ENCODE measurements at regions not wholly inside any gene's neighbourhood (a gene's known extent, or its start where the extent isn't known, plus 50 kb on each side); places are given as distances from the start of the nearest gene placed in this dataset.

DNA sequence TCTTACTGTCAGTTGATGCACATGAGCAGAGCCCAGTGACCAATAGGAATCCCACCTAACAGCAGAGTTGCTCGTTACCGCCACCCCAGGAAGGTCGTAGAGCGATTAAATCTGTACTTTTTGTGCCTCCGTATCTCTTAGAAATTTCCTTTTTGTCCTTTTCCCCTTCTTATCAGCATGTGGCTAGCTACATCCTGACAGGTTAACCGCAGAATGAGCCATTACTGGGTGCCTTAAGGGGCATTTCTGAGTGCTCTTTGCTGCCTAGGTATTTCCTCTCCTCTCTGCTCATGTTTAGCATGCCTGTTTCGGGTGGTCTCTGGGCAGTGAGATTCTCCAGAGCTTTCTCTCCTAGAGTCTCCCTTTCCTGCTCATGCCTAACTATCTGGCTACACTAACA, 530.5 kb downstream of the FAM133A start:
- TF ChIP-seq ZFX (IDR thresholded peaks at IDR 0.05), result no peak
- TF ChIP-seq, protein P1, sequence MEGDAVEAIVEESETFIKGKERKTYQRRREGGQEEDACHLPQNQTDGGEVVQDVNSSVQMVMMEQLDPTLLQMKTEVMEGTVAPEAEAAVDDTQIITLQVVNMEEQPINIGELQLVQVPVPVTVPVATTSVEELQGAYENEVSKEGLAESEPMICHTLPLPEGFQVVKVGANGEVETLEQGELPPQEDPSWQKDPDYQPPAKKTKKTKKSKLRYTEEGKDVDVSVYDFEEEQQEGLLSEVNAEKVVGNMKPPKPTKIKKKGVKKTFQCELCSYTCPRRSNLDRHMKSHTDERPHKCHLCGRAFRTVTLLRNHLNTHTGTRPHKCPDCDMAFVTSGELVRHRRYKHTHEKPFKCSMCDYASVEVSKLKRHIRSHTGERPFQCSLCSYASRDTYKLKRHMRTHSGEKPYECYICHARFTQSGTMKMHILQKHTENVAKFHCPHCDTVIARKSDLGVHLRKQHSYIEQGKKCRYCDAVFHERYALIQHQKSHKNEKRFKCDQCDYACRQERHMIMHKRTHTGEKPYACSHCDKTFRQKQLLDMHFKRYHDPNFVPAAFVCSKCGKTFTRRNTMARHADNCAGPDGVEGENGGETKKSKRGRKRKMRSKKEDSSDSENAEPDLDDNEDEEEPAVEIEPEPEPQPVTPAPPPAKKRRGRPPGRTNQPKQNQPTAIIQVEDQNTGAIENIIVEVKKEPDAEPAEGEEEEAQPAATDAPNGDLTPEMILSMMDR (conservative IDR thresholded peaks at IDR 0.05), result no peak
- no peak overlapping the region for H3K27ac ChIP-seq

DNA sequence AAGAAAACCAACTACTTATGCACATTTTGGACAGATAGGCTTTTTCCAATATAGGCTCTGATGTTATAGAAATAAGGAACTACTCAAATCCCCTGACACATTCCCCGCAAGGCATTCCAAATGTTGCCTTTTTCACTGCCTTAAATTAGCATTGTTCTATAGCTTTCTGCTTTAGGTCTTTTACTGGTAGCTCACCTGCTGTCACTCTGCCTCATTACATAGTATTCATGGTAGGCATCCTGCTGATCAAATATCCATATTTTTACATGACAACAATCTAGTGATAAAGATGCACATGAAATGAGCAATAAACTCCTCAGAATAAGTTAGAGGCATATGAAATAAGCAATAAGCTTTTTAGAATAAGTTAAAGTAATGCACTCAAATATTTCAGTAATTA, 542.7 kb downstream of the FAM133A start:
- no peak for TF ChIP-seq ZFX (IDR thresholded peaks at IDR 0.05)
- TF ChIP-seq, protein P1 (conservative IDR thresholded peaks at IDR 0.05), result no peak
- H3K27ac ChIP-seq, result no peak overlapping the region

DNA sequence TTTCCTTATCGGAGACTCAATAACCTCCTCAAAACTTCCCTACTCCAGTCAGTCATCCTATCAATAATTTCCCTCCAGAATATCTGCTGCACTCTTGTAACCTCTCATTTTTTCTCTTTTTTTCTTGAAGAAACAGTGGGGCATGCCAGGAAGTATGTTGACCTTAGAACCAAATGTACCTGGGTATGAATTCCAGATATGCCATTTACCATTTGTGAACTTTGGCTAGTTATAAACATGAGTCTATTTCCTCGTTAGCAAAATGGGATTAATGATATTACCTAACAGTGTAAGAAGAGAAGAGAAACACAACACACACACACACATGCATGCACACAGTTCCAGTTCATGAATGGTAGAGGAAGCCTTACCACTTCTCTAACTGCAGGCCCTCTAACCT, 578.2 kb downstream of the FAM133A start:
- H3K27ac ChIP-seq, result no peak overlapping the region
- TF ChIP-seq, protein P1 (conservative IDR thresholded peaks at IDR 0.05), result no peak
- no peak for TF ChIP-seq ZFX (IDR thresholded peaks at IDR 0.05)

DNA sequence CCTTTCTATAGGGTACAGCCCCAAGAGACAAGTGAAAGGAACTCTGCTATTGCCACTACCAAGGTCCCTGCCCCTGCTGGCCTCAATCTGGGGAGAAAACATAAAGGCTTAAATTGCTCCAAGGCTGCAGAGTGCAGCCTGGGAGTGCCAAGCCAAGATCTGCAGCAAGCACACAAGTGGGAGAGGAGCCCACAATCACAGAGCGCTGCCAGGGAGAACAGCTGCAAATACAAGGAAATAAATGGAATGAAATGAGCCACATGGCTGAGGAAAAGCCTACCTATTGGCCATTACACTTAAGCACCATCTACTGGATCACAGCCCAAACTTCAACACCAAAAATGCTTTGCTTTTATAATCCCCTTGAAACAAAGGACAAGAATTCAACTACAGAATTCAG, 582.4 kb downstream of the FAM133A start:
- TF ChIP-seq, protein P1 (conservative IDR thresholded peaks at IDR 0.05), result no peak
- no peak overlapping the region for H3K27ac ChIP-seq

DNA sequence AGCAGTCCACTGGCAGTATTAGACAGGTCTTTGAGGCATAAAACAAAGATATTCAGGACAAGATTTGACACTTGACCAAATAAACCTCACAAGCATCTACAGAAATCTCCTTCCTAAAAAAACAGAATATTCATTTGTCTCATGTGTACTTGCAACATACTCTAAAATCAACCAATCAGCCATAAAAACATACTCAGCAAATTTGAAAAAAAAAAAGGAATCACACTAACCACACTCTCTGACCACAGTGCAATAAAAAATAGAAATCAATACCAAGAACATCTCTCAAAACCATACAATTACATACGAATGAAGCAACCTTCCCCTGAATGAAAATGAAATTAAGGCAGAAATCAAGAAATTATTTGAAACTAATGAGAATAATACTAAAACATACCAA, 591.3 kb downstream of the FAM133A start:
- no peak overlapping the region for H3K27ac ChIP-seq
- TF ChIP-seq, protein P1 (conservative IDR thresholded peaks at IDR 0.05), result no peak
- TF ChIP-seq ZFX (IDR thresholded peaks at IDR 0.05), result no peak

DNA sequence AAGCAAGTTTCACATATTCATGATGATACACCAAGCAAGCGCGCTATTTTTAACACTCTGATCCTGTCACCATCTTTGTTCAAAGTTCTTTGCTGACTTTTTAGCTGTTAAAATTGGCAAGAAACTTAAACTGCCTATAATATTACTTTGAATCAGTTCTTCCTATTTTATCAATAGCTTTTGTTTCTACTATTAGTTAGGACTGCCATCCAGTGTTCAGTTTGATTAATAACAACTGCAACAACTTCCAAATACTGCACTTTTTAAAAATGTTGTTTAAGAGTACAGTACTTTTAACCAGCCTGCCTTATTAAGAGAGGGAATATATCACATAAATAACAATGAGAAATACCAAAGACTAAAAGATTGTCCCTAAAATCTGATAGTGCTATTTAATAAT, 614.3 kb downstream of the FAM133A start:
- TF ChIP-seq, protein P1 (conservative IDR thresholded peaks at IDR 0.05), result peak; percentile 55
- TF ChIP-seq ZFX (IDR thresholded peaks at IDR 0.05), result no peak
- H3K27ac ChIP-seq, result no peak overlapping the region

DNA sequence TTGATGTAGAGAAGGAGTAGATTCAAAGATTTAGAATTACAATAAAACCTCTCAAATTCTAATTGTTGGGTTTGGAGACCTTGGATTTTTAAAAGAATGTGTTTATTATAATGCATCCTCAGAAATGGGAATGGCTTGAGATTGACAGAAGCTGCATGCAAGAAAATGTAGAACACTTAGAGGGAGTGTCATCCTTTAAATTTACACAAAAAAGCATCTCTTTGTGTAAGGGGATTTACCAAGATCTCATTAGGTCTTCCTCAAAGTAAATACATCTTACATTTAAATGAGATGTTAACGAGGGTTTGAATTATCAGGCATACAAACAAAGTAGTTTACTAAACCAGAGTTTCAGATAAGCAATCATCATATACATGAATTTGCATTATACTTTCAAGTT, 615.0 kb downstream of the FAM133A start:
- no peak overlapping the region for H3K27ac ChIP-seq
- no peak for TF ChIP-seq ZFX (IDR thresholded peaks at IDR 0.05)
- TF ChIP-seq, protein P1 (conservative IDR thresholded peaks at IDR 0.05), result no peak
